ENCODE measurements at regions not wholly inside any gene's neighbourhood (a gene's known extent, or its start where the extent isn't known, plus 50 kb on each side); places are given as distances from the start of the nearest gene placed in this dataset.

- H3K4me1 Mint-ChIP-seq = peaks cover 25% of the 10 kb centered on the region
- H3K36me3 Mint-ChIP-seq (ENCODE audit: low read depth) = no peaks in the 10 kb centered on the region
- DNase-seq (ENCODE audit: low read depth, low spot score) = no peak
- H3K9me3 Mint-ChIP-seq = no peaks in the 10 kb centered on the region
- no peak overlapping the region for H3K27ac Mint-ChIP-seq (ENCODE audit: unreplicated experiment)
- no peak overlapping the region for H3K4me3 Mint-ChIP-seq
- no peak for TF ChIP-seq CTCF (conservative IDR thresholded peaks at IDR 0.05)
- H3K27me3 Mint-ChIP-seq (ENCODE audit: low read depth) = no peaks in the 10 kb centered on the region
Measured at GRCh38 chr1:201625851-201626251, 86.9 kb downstream of the NAV1 start.

GRCh38 chr1:201626629-201627275 lies 87.8 kb downstream of the NAV1 start:
- DNase-seq (ENCODE audit: low read depth, low spot score) = no peak
- H3K27me3 Mint-ChIP-seq (ENCODE audit: low read depth) = peaks cover 3% of the 10 kb centered on the region
- H3K4me3 Mint-ChIP-seq = no peak overlapping the region
- H3K9me3 Mint-ChIP-seq = no peaks in the 10 kb centered on the region
- peaks cover 26% of the 10 kb centered on the region for H3K4me1 Mint-ChIP-seq
- no peak overlapping the region for H3K27ac Mint-ChIP-seq (ENCODE audit: unreplicated experiment)
- no peak for TF ChIP-seq CTCF (conservative IDR thresholded peaks at IDR 0.05)
- no peaks in the 10 kb centered on the region for H3K36me3 Mint-ChIP-seq (ENCODE audit: low read depth)

GRCh38 chr1:201628490-201628889 lies 89.6 kb downstream of the NAV1 start:
- Mint-ChIP-seq H3K9me3 (no peaks in the 10 kb centered on the region), H3K4me1 (peaks cover 20% of the 10 kb centered on the region)

GRCh38 chr1:201630582-201630981 lies 91.7 kb downstream of the NAV1 start:
- peaks cover 21% of the 10 kb centered on the region for H3K4me1 Mint-ChIP-seq
- no peak for DNase-seq (ENCODE audit: low read depth, low spot score)
- peaks cover 3% of the 10 kb centered on the region for H3K27me3 Mint-ChIP-seq (ENCODE audit: low read depth)
- TF ChIP-seq CTCF (conservative IDR thresholded peaks at IDR 0.05) = no peak
- no peaks in the 10 kb centered on the region for H3K9me3 Mint-ChIP-seq
- H3K36me3 Mint-ChIP-seq (ENCODE audit: low read depth) = no peaks in the 10 kb centered on the region
- H3K4me3 Mint-ChIP-seq = no peak overlapping the region
- H3K27ac Mint-ChIP-seq (ENCODE audit: unreplicated experiment) = no peak overlapping the region

More at GRCh38 chr1:201628490-201628889, 89.6 kb downstream of the NAV1 start:
- Mint-ChIP-seq H3K4me3 (no peak overlapping the region), H3K27ac (ENCODE audit: unreplicated experiment) (no peak overlapping the region), H3K27me3 (ENCODE audit: low read depth) (peaks cover 3% of the 10 kb centered on the region), H3K36me3 (ENCODE audit: low read depth) (no peaks in the 10 kb centered on the region)
- DNase-seq (ENCODE audit: low read depth, low spot score) = no peak
- no peak for TF ChIP-seq CTCF (conservative IDR thresholded peaks at IDR 0.05)

GRCh38 chr1:201631037-201631436 lies 92.1 kb downstream of the NAV1 start:
- H3K9me3 Mint-ChIP-seq = no peaks in the 10 kb centered on the region
- no peak overlapping the region for H3K4me3 Mint-ChIP-seq
- H3K4me1 Mint-ChIP-seq = peaks cover 24% of the 10 kb centered on the region
- H3K36me3 Mint-ChIP-seq (ENCODE audit: low read depth) = no peaks in the 10 kb centered on the region
- peaks cover 3% of the 10 kb centered on the region for H3K27me3 Mint-ChIP-seq (ENCODE audit: low read depth)
- TF ChIP-seq CTCF (conservative IDR thresholded peaks at IDR 0.05) = no peak
- no peak overlapping the region for H3K27ac Mint-ChIP-seq (ENCODE audit: unreplicated experiment)
- DNase-seq (ENCODE audit: low read depth, low spot score) = no peak
